GM10266 (cell line): ENCODE measurements at regions not wholly inside any gene's neighbourhood (a gene's known extent, or its start where the extent isn't known, plus 50 kb on each side); places are given as distances from the start of the nearest gene placed in this dataset.

Experiments
- DNase-seq: peaks from one replicate; pipeline ENCODE4 v3.0.0; 2012; ENCODE audit errors: extremely low spot score
- CTCF ChIP-seq: IDR thresholded peaks from 2 replicates; pipeline ENCODE4 v1.5.1; 2012; ENCODE audit warnings: mild to moderate bottlenecking, low read depth; ENCODE audit not compliant: control insufficient read depth, insufficient read depth; ENCODE audit errors: missing control alignments

- no peak for TF ChIP-seq CTCF
- DNase-seq = no peak
These were observed 178.3 kb downstream of the CAVIN4 start for GRCh38 chr9:100756217-100756616.

DNA sequence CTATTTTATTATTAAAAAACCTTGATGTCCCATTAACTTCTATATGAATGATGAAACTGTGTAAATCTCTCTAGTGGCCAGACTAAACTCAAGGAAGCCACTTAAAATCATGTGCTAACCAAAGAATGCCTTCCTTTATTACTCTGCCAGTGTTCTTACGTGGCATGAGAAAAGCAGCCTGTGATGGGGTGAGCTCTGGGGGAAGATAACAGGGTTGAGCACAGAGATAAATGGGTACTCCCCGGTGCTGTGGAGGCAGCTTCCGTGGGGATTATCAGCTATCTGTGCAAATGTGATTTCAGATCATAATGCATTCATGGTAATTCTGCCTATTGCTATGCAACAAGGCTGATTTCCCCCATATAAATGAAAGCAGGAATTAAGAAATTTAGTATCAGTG lies 181.3 kb downstream of the CAVIN4 start:
- DNase-seq = no peak
- no peak for TF ChIP-seq CTCF

DNA sequence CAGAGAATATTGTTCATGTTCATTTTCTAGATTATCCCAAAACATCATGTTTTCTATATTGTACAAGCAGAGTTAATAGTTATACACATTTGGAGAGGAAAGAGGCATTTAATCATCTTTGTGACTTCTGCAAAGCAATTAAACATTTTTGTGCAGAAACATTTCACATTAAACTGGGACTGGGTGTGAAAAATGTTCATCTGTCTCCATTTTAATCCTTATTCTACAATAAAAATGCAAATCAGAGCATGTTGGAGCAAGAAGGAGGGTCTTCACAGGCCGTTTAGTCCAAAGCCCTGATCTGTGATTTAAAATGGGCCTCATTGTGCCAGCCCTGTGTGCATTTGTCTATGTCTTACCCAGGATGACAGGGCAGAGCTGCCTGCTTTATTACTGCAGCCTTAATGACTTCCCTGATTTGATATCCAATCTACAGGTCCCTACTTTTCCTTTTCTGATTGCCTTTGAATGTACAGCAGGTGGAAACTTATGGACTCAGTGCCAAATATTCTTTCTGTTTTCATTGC lies 183.5 kb downstream of the CAVIN4 start:
- no peak for DNase-seq
- no peak for TF ChIP-seq CTCF

DNA sequence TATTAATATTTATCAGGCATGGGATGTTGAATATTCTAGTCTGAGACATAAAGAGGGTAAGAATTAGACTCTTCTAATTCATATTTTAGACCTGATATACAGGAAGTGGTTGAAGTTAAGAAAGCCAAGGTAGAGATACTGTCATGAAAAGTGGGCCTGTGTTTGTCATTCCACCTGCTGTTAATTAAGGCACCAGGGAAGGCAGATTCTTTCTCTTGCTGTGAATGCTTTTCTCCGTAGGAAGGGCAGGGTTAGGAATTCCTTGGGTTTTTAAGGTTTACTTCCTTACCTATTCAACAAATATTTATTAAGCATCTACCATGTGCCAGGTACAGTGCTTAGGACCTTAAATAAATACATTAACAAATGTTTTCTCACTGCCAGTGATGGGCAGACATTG lies 196.4 kb downstream of the CAVIN4 start:
- TF ChIP-seq CTCF = no peak
- no peak for DNase-seq

DNA sequence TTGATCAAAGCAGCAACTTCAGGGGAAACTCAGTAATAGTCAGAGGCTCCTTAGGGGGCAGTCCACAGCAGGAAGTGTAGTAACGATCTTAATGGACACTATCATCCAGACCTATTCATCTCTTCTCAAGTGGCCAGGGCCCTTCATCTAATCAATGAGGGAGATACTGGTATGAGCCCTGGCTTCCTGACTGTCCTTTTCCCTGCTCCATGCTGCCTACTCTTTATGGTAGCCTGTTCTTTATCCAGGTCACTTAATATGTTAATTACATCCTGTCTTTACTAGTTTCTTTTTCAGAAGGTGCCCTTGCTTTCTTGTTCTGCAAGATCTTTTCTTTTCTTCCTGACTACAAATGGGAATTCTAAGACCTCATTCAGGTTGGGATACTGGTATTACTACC lies 197.1 kb downstream of the CAVIN4 start:
- TF ChIP-seq CTCF = no peak

GRCh38 chr9:100775912-100776311 lies 198.0 kb downstream of the CAVIN4 start:
- DNase-seq = no peak
- TF ChIP-seq CTCF = no peak

More for the DNA sequence above, 197.1 kb downstream of the CAVIN4 start:
- DNase-seq = no peak

- TF ChIP-seq CTCF = no peak
- no peak for DNase-seq
These were observed 206.9 kb downstream of the CAVIN4 start for GRCh38 chr9:100784755-100785154.
